GM21360 (cell line): ENCODE measurements at regions not wholly inside any gene's neighbourhood (a gene's known extent, or its start where the extent isn't known, plus 50 kb on each side); places are given as distances from the start of the nearest gene placed in this dataset.
A peak's percentile ranks its signal among the peaks of the same experiment; 100 is the strongest.
"Not testable (repeated sequence)": the region's sequence is repeated elsewhere in the genome, so short reads cannot be mapped to it uniquely, and the experiment has no call there.

ENCODE experiments used
- ATAC-seq: cut with Tn5 transposase; IDR thresholded peaks from one replicate; pipeline ENCODE4 v1.9.1; 2021; ENCODE audit warnings: mild to moderate bottlenecking, moderate library complexity; ENCODE audit not compliant: unreplicated experiment

DNA sequence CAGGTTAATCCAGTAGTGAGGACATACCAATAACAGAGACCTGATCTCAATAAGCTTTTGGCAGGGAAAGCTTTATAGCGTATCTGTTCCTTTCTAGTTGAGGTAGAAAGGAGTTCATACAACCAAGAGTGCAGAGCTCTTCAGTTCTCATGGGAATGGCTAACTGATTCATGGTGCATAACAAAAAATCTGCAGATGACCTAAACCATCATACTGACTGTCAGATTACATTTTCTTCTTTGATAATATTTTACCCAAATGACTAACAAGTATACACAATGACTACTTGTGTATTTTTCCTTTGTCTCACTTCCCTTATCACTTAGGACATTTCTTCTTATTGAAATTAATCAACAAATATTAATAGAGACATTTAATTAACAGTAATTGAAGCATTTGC, 140.0 kb upstream of the SERTAD2 start:
- ATAC-seq = no peak

GRCh38 chr2:64794426-64794995, 140.8 kb upstream of the SERTAD2 start:
- no peak for ATAC-seq

- no peak for ATAC-seq
Measured at GRCh38 chr2:64795024-64795592, 141.4 kb upstream of the SERTAD2 start.

GRCh38 chr2:64796926-64797325, 143.2 kb upstream of the SERTAD2 start:
- no peak for ATAC-seq

GRCh38 chr2:64797881-64798575, 144.3 kb upstream of the SERTAD2 start:
- no peak for ATAC-seq

- no peak for ATAC-seq
Measured at GRCh38 chr2:64799592-64800252, 146.0 kb upstream of the SERTAD2 start.

GRCh38 chr2:64803776-64804175, 150.1 kb upstream of the SERTAD2 start:
- ATAC-seq = no peak

GRCh38 chr2:64804651-64805050, 150.9 kb upstream of the SERTAD2 start:
- ATAC-seq = no peak

- ATAC-seq = peak; percentile 70
Measured at GRCh38 chr2:64807417-64807816, 153.7 kb upstream of the SERTAD2 start.

- no peak for ATAC-seq
Measured at GRCh38 chr2:64808092-64808491, 154.4 kb upstream of the SERTAD2 start.

DNA sequence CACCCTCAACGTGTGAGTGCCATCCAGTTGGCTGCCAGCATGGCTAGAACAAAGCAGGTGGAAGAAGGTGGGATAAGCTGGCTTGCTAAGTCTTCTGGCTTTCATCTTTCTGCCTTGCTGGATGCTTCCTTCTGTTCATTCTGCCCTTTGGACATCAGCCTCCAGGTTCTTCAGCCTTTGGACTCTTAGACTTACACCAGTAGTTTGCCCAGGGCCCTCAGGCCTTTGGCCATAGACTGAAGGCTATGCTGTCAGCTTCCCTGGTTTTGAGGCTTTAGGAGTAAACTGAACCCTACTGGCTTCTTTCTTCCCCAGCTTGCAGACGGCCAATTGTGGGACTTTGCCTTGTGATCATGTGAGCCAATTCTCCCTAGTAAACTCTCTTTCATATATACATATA, 155.0 kb upstream of the SERTAD2 start:
- ATAC-seq = no peak

GRCh38 chr2:64809216-64809615, 155.5 kb upstream of the SERTAD2 start:
- ATAC-seq = no peak

- no peak for ATAC-seq
Measured at GRCh38 chr2:64812285-64812684, 158.6 kb upstream of the SERTAD2 start.

DNA sequence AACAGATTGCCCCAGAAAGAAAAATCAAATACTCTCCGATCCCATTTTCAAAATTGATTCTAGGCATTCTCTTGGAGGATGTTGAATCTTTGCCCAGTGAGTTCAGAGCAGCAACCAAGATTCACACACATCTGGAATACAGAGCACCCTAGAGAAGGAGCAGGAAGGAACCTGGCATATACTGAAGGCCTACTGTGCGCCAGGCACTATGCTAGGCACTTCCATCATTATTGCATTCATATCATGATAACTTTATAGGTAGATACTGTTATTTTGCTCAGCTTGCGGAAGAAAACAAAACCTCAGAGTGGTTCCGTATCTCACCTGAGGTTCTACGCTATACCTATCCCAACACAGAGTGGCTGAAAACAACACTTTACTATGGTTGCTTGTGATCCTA, 160.3 kb upstream of the SERTAD2 start:
- no peak for ATAC-seq

DNA sequence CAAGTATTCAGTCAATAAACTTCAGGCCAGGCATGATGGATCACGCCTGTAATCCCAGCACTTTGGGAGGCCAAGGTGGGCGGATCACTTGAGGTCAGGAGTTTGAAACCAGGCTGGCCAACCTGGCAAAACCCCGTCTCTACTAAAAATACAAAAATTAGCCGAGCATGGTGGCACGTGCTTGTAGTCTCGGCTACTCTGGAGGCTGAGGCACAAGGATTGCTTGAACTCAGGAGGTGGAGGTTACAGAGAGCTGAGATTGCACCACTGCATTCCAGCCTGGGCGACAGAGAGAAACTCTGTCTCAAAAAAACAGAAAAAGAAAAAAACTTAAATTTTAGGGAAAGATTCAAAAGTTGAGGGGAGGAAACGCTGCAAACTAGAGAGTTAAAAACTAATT, 162.8 kb upstream of the SERTAD2 start:
- ATAC-seq = not testable (repeated sequence)

DNA sequence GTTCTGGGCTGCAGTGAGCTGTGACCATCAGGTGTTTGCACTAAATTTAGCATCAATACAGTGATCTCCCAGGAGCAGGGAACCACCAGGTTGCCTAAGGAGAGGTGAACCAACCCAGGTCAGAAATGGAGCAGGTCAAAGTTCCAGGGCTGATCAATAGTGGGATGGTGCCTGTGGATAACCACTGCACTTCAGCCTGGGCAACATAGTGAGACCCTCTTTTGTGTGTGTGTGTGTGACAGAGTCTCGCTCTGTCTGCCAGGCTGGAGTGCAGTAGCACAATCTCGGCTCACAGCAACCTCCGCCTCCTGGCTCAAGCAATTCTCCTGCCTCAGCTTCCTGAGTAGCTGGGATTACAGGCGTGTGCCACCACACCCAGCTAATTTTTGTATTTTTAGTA, 163.7 kb upstream of the SERTAD2 start:
- no peak for ATAC-seq

DNA sequence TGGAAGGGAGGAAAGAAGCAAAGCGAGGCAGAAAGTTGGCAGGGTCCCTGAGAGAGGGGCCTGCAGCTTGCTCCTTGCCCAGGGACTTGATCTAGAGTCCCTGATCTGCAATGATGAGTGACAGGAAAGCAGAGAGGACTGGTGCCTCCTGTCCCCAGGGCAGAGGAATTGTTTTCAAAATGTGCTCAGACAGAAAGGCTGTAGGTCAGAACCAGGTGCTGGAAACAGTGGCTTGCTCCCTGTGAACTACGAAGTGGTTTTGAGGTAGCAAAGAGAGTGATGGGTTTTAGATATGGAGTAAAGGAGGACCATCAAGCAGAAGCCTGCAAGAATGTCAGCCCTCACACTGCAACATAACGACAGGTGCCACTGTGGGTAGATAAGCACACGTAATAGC, 164.9 kb upstream of the SERTAD2 start:
- no peak for ATAC-seq

GRCh38 chr2:64819361-64819760, 165.6 kb upstream of the SERTAD2 start:
- no peak for ATAC-seq

DNA sequence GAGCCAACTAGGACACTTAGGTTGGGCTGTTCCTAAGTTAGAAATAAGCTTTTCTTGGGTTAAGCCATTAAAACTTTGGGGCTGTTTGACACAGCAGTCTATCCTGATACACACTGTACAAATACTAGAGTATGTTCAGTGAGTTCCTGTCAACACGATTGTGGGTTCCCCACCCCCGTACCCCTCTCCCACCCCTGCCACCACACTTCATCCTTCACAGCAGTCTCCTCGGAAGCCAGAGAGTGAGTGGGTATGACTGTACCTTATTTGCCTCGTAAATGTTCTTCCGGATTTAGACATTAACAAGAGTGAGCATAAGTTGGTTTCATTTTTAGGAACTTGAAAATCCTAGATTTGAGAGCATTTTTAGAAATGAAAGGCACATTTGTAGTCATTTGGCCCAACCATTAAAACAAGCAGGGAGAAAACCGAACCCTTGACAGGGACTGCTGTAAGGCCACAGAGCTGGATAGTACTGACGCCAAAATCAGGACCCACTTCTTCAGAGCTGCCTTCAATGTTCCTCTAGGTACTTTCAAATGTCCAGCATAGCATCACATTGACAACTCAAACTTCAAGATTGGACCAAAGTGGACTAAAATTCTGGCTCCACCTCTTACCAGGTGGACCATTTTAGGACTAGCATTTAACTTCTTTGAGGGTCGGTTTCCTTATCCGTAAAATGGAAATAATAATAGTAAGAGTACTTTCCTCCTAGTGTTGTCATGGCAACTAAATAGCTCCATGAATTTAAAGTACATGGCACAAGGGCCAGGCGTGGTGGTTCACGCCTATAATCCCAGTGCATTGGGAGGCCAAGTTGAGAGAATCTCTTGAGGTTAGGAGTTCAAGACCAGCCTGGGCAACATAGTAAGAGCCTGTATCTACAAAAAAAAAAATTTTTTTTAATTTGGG, 166.3 kb upstream of the SERTAD2 start:
- peak; percentile 74 for ATAC-seq

GRCh38 chr2:64820901-64821300, 167.2 kb upstream of the SERTAD2 start:
- ATAC-seq = no peak

- no peak for ATAC-seq
Measured at GRCh38 chr2:64823794-64824193, 165.4 kb upstream of the SLC1A4 start.
